VCaP (cell line): ENCODE measurements at regions not wholly inside any gene's neighbourhood (a gene's known extent, or its start where the extent isn't known, plus 50 kb on each side); places are given as distances from the start of the nearest gene placed in this dataset.

Experiments used
- H3K27ac ChIP-seq: fragments of 450-650 bp; 2 replicates; pipeline ENCODE4 v1.5.1; 2017
- CTCF ChIP-seq: fragments of 450-650 bp; conservative IDR thresholded peaks from 2 replicates; pipeline ENCODE4 v1.5.1; 2017; ENCODE audit warnings: mild to moderate bottlenecking, moderate library complexity

GRCh38 chr13:111539791-111540446 is 219.5 kb downstream of the TEX29 start:
- no peak overlapping the region for H3K27ac ChIP-seq
- peak; percentile 46 for TF ChIP-seq CTCF

GRCh38 chr13:111540486-111540885 is 220.0 kb downstream of the TEX29 start:
- no peak for TF ChIP-seq CTCF
- H3K27ac ChIP-seq: no peak overlapping the region

GRCh38 chr13:111541345-111541744 is 220.9 kb downstream of the TEX29 start:
- no peak for TF ChIP-seq CTCF
- no peak overlapping the region for H3K27ac ChIP-seq

- no peak for TF ChIP-seq CTCF
- no peak overlapping the region for H3K27ac ChIP-seq
Observed at GRCh38 chr13:111541752-111542529, 221.5 kb downstream of the TEX29 start.

GRCh38 chr13:111542530-111543341 is 222.3 kb downstream of the TEX29 start:
- no peak; the same call in 1 of the 2 replicates for TF ChIP-seq CTCF
- H3K27ac ChIP-seq: no peak overlapping the region

- TF ChIP-seq CTCF: no peak
- no peak overlapping the region for H3K27ac ChIP-seq
Observed at GRCh38 chr13:111546921-111547675, 226.7 kb downstream of the TEX29 start.
